ENCODE measurements at regions not wholly inside any gene's neighbourhood (a gene's known extent, or its start where the extent isn't known, plus 50 kb on each side); places are given as distances from the start of the nearest gene placed in this dataset.

GRCh38 chr9:20148416-20148815 is 359.6 kb upstream of the SLC24A2 start:
- Histone ChIP-seq H3K4me1 (ENCODE audit: insufficient read depth, low read length, severe bottlenecking) (no peaks in the 10 kb centered on the region), H3K27ac (ENCODE audit: low read depth, low read length, poor library complexity, severe bottlenecking) (no peak overlapping the region)

GRCh38 chr9:20144197-20144596 is 355.4 kb upstream of the SLC24A2 start:
- Histone ChIP-seq H2AFZ (ENCODE audit: low read length) (no peak overlapping the region), H3K79me2 (ENCODE audit: insufficient read depth, low read length) (no peaks in the 10 kb centered on the region), H3K9me3 (ENCODE audit: low read length) (no peaks in the 10 kb centered on the region), H3K9me2 (ENCODE audit: low read depth, low read length) (no peaks in the 10 kb centered on the region), H3K36me3 (ENCODE audit: insufficient read depth, low read length) (no peaks in the 10 kb centered on the region), H3K4me3 (ENCODE audit: low read depth, low read length, poor library complexity, severe bottlenecking) (no peak overlapping the region), H3K27me3 (ENCODE audit: insufficient read depth, low read length) (no peaks in the 10 kb centered on the region), H4K20me1 (ENCODE audit: insufficient read depth, low read length) (no peaks in the 10 kb centered on the region), H3K4me2 (ENCODE audit: low read length) (no peak overlapping the region), H3F3A (ENCODE audit: insufficient read depth, low read length) (no peaks in the 10 kb centered on the region), H3K27ac (ENCODE audit: low read depth, low read length, poor library complexity, severe bottlenecking) (no peak overlapping the region), H3K4me1 (ENCODE audit: insufficient read depth, low read length, severe bottlenecking) (no peaks in the 10 kb centered on the region), H3K9ac (ENCODE audit: low read length) (no peak overlapping the region)
- no peak for TF ChIP-seq CTCF (IDR thresholded peaks at IDR 0.05; ENCODE audit: low read length)
- TF ChIP-seq EZH2 (IDR thresholded peaks at IDR 0.05; ENCODE audit: borderline replicate concordance, low read length), result no peak

More at GRCh38 chr9:20148416-20148815, 359.6 kb upstream of the SLC24A2 start:
- Histone ChIP-seq H3F3A (ENCODE audit: insufficient read depth, low read length) (no peaks in the 10 kb centered on the region), H3K79me2 (ENCODE audit: insufficient read depth, low read length) (no peaks in the 10 kb centered on the region), H3K27me3 (ENCODE audit: insufficient read depth, low read length) (no peaks in the 10 kb centered on the region), H2AFZ (ENCODE audit: low read length) (no peak overlapping the region), H3K4me2 (ENCODE audit: low read length) (no peak overlapping the region), H3K9me2 (ENCODE audit: low read depth, low read length) (no peaks in the 10 kb centered on the region), H4K20me1 (ENCODE audit: insufficient read depth, low read length) (no peaks in the 10 kb centered on the region), H3K9me3 (ENCODE audit: low read length) (no peaks in the 10 kb centered on the region), H3K9ac (ENCODE audit: low read length) (no peak overlapping the region), H3K4me3 (ENCODE audit: low read depth, low read length, poor library complexity, severe bottlenecking) (no peak overlapping the region), H3K36me3 (ENCODE audit: insufficient read depth, low read length) (no peaks in the 10 kb centered on the region)
- TF ChIP-seq EZH2 (IDR thresholded peaks at IDR 0.05; ENCODE audit: borderline replicate concordance, low read length), result no peak
- no peak for TF ChIP-seq CTCF (IDR thresholded peaks at IDR 0.05; ENCODE audit: low read length)

GRCh38 chr9:20139763-20140290 is 351.0 kb upstream of the SLC24A2 start:
- Histone ChIP-seq H3F3A (ENCODE audit: insufficient read depth, low read length) (no peaks in the 10 kb centered on the region), H3K9me2 (ENCODE audit: low read depth, low read length) (no peaks in the 10 kb centered on the region), H3K27ac (ENCODE audit: low read depth, low read length, poor library complexity, severe bottlenecking) (no peak overlapping the region), H3K27me3 (ENCODE audit: insufficient read depth, low read length) (no peaks in the 10 kb centered on the region), H3K4me3 (ENCODE audit: low read depth, low read length, poor library complexity, severe bottlenecking) (no peak overlapping the region), H3K79me2 (ENCODE audit: insufficient read depth, low read length) (no peaks in the 10 kb centered on the region), H3K9me3 (ENCODE audit: low read length) (no peaks in the 10 kb centered on the region), H3K4me1 (ENCODE audit: insufficient read depth, low read length, severe bottlenecking) (no peaks in the 10 kb centered on the region), H3K36me3 (ENCODE audit: insufficient read depth, low read length) (no peaks in the 10 kb centered on the region), H3K4me2 (ENCODE audit: low read length) (no peak overlapping the region), H3K9ac (ENCODE audit: low read length) (no peak overlapping the region), H4K20me1 (ENCODE audit: insufficient read depth, low read length) (no peaks in the 10 kb centered on the region), H2AFZ (ENCODE audit: low read length) (no peak overlapping the region)
- TF ChIP-seq EZH2 (IDR thresholded peaks at IDR 0.05; ENCODE audit: borderline replicate concordance, low read length), result no peak
- no peak for TF ChIP-seq CTCF (IDR thresholded peaks at IDR 0.05; ENCODE audit: low read length)
